GM12875 (cell line): ENCODE measurements at regions not wholly inside any gene's neighbourhood (a gene's known extent, or its start where the extent isn't known, plus 50 kb on each side); places are given as distances from the start of the nearest gene placed in this dataset.

Experiments
- H3K4me3 ChIP-seq: one replicate; pipeline ENCODE4 v1.5.1; 2011; ENCODE audit warnings: low read depth, low read length, control low read depth
- CTCF ChIP-seq: IDR thresholded peaks from 2 replicates; pipeline ENCODE4 v1.5.1; 2011; ENCODE audit warnings: low read depth, mild to moderate bottlenecking, control low read depth, inconsistent platforms, low read length, moderate library complexity, borderline replicate concordance; ENCODE audit not compliant: insufficient read depth

DNA sequence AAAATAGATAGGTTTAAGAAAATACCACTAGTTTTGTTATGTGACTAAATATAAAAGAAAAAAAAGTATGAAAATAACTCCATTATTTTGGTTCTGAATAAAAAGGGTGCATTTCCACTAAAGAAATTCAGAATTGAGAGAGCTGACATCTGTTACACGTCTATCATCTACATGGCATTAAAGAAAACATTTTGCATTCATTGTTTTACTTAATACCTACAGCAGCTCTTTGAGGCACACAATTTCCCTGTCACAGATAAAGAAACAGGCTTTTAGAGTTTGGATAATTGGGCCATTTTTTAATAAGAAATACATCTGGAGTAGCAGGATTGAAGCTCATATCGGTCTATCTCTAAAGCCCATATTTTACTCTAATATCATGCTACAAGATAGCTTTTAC is 145.7 kb upstream of the LUZP2 start:
- no peak for TF ChIP-seq CTCF

DNA sequence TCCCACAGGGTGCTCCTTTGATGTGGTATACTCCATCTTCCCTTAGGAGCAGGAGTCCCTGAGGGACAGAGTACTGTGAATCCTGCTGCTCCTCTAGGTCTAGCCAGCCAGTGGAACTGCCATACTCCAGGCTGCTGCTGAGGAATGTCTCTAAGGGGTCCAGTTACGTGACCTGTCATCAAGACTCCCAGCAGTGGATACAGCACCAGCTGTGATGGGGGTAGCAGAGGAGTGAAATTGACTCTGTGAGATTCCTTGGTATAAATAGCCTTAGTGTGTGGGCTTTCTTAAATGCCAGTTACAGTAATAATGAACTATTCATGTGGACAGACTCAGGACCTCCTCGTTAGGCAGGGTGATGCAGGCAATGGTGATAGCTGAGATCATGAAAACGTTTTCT is 140.4 kb upstream of the LUZP2 start:
- no peak overlapping the region for H3K4me3 ChIP-seq

More for the DNA sequence above, 145.7 kb upstream of the LUZP2 start:
- no peak overlapping the region for H3K4me3 ChIP-seq

DNA sequence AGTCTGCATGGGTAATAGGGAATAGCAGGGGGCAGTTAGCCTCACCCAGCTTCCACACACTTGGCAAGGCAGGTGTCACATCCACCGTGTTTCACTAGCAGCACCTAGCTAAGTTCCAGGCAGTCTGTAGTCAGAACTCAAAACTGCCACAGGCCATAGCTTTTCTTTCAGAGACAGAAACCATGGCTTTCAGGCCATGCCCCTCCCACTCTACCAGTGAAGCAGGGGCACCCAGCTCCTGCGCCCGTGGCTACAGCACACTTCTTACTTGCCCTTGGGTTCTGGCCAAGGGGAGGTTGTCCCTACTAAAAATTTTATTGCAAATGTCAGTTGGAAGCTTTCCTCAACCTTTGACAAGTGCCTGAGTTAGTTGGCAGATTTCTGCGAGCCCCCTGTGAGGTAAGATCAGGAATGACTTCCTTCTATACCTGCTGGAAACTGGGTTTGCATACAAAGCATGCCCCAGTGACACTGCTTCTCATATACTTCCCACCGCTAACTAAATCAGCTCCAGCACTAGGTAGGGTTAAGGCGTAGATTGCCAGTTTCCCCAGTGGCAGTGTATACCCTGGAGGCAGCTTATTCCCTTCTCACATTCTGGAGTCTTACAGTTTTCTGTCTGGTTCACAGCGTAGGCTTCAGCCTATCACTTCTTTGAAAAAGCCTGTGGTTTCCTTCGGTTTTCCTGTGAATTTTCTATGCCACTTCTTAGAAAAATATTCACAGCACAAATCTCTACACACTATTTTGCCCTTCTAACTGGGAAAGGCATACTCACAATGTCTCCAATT is 139.0 kb upstream of the LUZP2 start:
- H3K4me3 ChIP-seq, result no peak overlapping the region
- no peak for TF ChIP-seq CTCF

More for the DNA sequence above, 140.4 kb upstream of the LUZP2 start:
- no peak for TF ChIP-seq CTCF

- no peak for TF ChIP-seq CTCF
- H3K4me3 ChIP-seq, result no peak overlapping the region
Observed at GRCh38 chr11:24372491-24372890, 124.4 kb upstream of the LUZP2 start.

- no peak for TF ChIP-seq CTCF
- H3K4me3 ChIP-seq, result no peak overlapping the region
Observed at GRCh38 chr11:24373516-24373915, 123.3 kb upstream of the LUZP2 start.

- no peak for TF ChIP-seq CTCF
- no peak overlapping the region for H3K4me3 ChIP-seq
Observed at GRCh38 chr11:24375351-24375750, 121.5 kb upstream of the LUZP2 start.

GRCh38 chr11:24375931-24376330 is 120.9 kb upstream of the LUZP2 start:
- H3K4me3 ChIP-seq, result no peak overlapping the region
- no peak for TF ChIP-seq CTCF
